Vagina (tissue), 2 donors: ENCODE measurements at regions not wholly inside any gene's neighbourhood (a gene's known extent, or its start where the extent isn't known, plus 50 kb on each side); places are given as distances from the start of the nearest gene placed in this dataset.

Experiments
- DNase-seq, 2 donors: peaks; one replicate each; pipeline ENCODE4 v3.0.0-alpha.2; 2017; ENCODE audit errors: extremely low spot score in 2 of 2
- H3K27ac ChIP-seq: fragments of 200-600 bp; sonication (generic); one replicate; pipeline ENCODE4 v1.5.1; 2019
- H3K27me3 ChIP-seq: fragments of 200-600 bp; sonication (generic); one replicate; pipeline ENCODE4 v1.5.1; 2019
- H3K36me3 ChIP-seq, 2 donors: fragments of 200-600 bp; sonication (generic); one replicate each; pipeline ENCODE4 v1.5.1; 2017 to 2019
- H3K4me1 ChIP-seq: fragments of 200-600 bp; sonication (generic); one replicate; pipeline ENCODE4 v1.5.1; 2019
- H3K4me3 ChIP-seq, 2 donors: fragments of 200-600 bp; sonication (generic); 1 replicate in 1 of 2; 2 replicates in 1 of 2; pipeline ENCODE4 v1.5.1; 2016 to 2019
- H3K9me3 ChIP-seq: fragments of 200-600 bp; sonication (generic); one replicate; pipeline ENCODE4 v1.5.1; 2019
- CTCF ChIP-seq, 3 experiments: fragments of 450-650 bp in 2 of 3; fragments of 200-600 bp in 1 of 3; sonication (generic) in 1 of 3; IDR thresholded peaks; one replicate each; pipeline ENCODE4 v1.5.1; 2017 to 2019; ENCODE audit warnings: antibody characterized with exemption in 3 of 3, mild to moderate bottlenecking in 2 of 3, moderate library complexity in 2 of 3
- POLR2A ChIP-seq, 2 donors: fragments of 450-650 bp; IDR thresholded peaks; one replicate each; pipeline ENCODE4 v1.6.1; 2017; ENCODE audit warnings: antibody characterized with exemption in 2 of 2, mild to moderate bottlenecking in 2 of 2, moderate library complexity in 2 of 2
- POLR2AphosphoS5 ChIP-seq, 2 donors: sonication (generic); formaldehyde crosslinking; IDR thresholded peaks; one replicate each; pipeline ENCODE4 v1.9.0; 2017; ENCODE audit warnings: antibody characterized with exemption in 2 of 2, mild to moderate bottlenecking in 2 of 2, low read depth in 1 of 2; ENCODE audit not compliant: insufficient read depth in 1 of 2
- intact Hi-C: fragments of 100-400 bp; cut with DNase I; formaldehyde crosslinking; loops from one replicate; pipeline ENCODE4 v1.15.1; 2023

- intact Hi-C loops: no loop called here
- DNase-seq: no peak
- H3K4me1 ChIP-seq: no peaks in the 10 kb centered on the region
- H3K9me3 ChIP-seq: no peaks in the 10 kb centered on the region
- no peak overlapping the region for H3K4me3 ChIP-seq
- no peaks in the 10 kb centered on the region for H3K27me3 ChIP-seq
- H3K27ac ChIP-seq: no peak overlapping the region
- H3K36me3 ChIP-seq: no peaks in the 10 kb centered on the region
- no peak for TF ChIP-seq POLR2A (IDR thresholded peaks at IDR 0.05)
- no peak for TF ChIP-seq CTCF (IDR thresholded peaks at IDR 0.05)
- TF ChIP-seq POLR2AphosphoS5 (IDR thresholded peaks at IDR 0.05; ENCODE audit: insufficient read depth in 1 of 2, low read depth in 1 of 2): no peak
These were observed 996.1 kb downstream of the PDHA2 start for GRCh38 chr4:96835991-96836390.

- no peak overlapping the region for H3K4me3 ChIP-seq
- H3K9me3 ChIP-seq: no peaks in the 10 kb centered on the region
- no peak for DNase-seq
- no peak overlapping the region for H3K27ac ChIP-seq
- no peaks in the 10 kb centered on the region for H3K4me1 ChIP-seq
- TF ChIP-seq CTCF (IDR thresholded peaks at IDR 0.05) (no peak), POLR2A (IDR thresholded peaks at IDR 0.05) (no peak)
- H3K36me3 ChIP-seq: no peaks in the 10 kb centered on the region
- no peaks in the 10 kb centered on the region for H3K27me3 ChIP-seq
- intact Hi-C loops: no loop called here
These were observed 999.5 kb downstream of the PDHA2 start for GRCh38 chr4:96839441-96839840.

GRCh38 chr4:96841801-96842200 is 1001.9 kb downstream of the PDHA2 start:
- H3K9me3 ChIP-seq: no peaks in the 10 kb centered on the region
- H3K27me3 ChIP-seq: no peaks in the 10 kb centered on the region
- no peaks in the 10 kb centered on the region for H3K4me1 ChIP-seq
- DNase-seq: no peak
- no peak overlapping the region for H3K4me3 ChIP-seq
- intact Hi-C loops: no loop called here
- H3K36me3 ChIP-seq: no peaks in the 10 kb centered on the region
- no peak for TF ChIP-seq CTCF (IDR thresholded peaks at IDR 0.05)
- no peak for TF ChIP-seq POLR2AphosphoS5 (IDR thresholded peaks at IDR 0.05; ENCODE audit: insufficient read depth in 1 of 2, low read depth in 1 of 2)
- TF ChIP-seq POLR2A (IDR thresholded peaks at IDR 0.05): no peak
- no peak overlapping the region for H3K27ac ChIP-seq

DNA sequence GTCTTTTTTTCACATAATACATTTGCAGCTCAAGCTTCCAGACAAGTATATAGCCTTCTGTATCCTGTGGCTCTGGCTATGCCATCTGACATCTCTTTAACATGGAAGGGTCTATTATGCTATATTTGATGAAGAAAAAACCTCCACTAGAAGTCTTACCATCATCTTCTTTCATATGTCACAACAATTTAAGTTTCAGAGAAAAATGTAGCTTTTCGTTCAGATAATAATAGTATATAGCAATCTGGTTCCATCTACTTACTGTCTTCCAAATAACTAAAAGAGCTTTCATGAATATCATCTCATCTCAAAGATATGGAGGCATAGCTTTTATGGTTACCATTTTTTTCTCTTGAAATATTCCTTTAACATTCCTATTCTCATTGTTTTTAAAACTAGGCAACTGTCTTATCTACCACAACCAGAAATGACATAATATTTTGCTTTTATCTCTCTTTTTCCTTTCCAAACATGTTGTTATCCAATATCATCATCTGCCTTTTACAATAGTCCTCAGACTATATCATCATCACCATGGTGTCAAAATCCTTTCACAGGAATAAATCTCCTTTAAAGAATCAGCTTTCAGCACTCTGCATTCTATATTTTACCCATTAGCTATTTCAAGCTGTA is 1005.1 kb downstream of the PDHA2 start:
- H3K4me3 ChIP-seq: no peak overlapping the region

More for the DNA sequence above, 1005.1 kb downstream of the PDHA2 start:
- no peaks in the 10 kb centered on the region for H3K27me3 ChIP-seq
- no peaks in the 10 kb centered on the region for H3K4me1 ChIP-seq
- no peaks in the 10 kb centered on the region for H3K36me3 ChIP-seq
- no peak for DNase-seq
- no peak overlapping the region for H3K27ac ChIP-seq
- intact Hi-C loops: no loop called here
- TF ChIP-seq POLR2AphosphoS5 (IDR thresholded peaks at IDR 0.05; ENCODE audit: insufficient read depth in 1 of 2, low read depth in 1 of 2) (no peak), POLR2A (IDR thresholded peaks at IDR 0.05) (no peak), CTCF (IDR thresholded peaks at IDR 0.05) (no peak)
- no peaks in the 10 kb centered on the region for H3K9me3 ChIP-seq
